ENCODE measurements at regions not wholly inside any gene's neighbourhood (a gene's known extent, or its start where the extent isn't known, plus 50 kb on each side); places are given as distances from the start of the nearest gene placed in this dataset.

DNA sequence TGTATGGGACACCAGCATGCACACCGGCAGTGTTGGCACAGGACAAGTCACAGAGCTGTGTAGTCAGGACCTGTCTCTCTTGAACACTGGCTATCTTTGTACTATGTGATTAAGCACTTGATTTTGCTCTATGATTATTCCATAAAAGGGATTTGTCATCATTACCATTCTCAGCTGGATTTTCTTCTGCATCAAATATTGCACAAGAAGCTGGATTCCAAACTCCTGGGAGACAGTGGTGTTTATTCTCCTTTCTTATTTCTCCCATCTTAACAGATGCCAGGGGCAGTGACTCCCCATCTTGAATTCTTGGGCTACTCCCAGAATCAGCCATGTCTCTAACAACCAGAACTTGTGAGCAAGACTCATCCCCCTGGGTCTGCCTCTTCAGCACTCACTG lies 62.5 kb upstream of the GNAZ start:
- no peak overlapping the region for H3K4me3 ChIP-seq (ENCODE audit: low read depth, low read length)
- no peak for DNase-seq (ENCODE audit: low read depth)
- no peak for TF ChIP-seq CTCF (conservative IDR thresholded peaks at IDR 0.05; ENCODE audit: low read depth, low read length)

- no peak for TF ChIP-seq CTCF (conservative IDR thresholded peaks at IDR 0.05; ENCODE audit: low read depth, low read length)
- H3K4me3 ChIP-seq (ENCODE audit: low read depth, low read length), result no peak overlapping the region
- DNase-seq (ENCODE audit: low read depth), result no peak
Observed at GRCh38 chr22:23008896-23009295, 61.4 kb upstream of the GNAZ start.

Measured in choroid plexus epithelial cell (primary cell).